Right lobe of liver (tissue), 6 donors: ENCODE measurements at regions not wholly inside any gene's neighbourhood (a gene's known extent, or its start where the extent isn't known, plus 50 kb on each side); places are given as distances from the start of the nearest gene placed in this dataset.

Source experiments
- ATAC-seq, 4 donors: fragments of 200-7000 bp; cut with Tn5 transposase; one replicate each; pipeline ENCODE4 v1.9.1; 2020; ENCODE audit warnings: mild to moderate bottlenecking in 4 of 4, moderate library complexity in 4 of 4
- DNase-seq, 3 donors: peaks; one replicate each; pipeline ENCODE4 v3.0.0-alpha.2; 2020
- H3K27ac ChIP-seq, 3 donors: fragments of 200-600 bp; one replicate each; pipeline ENCODE4 v1.8.0; 2022
- H3K27me3 ChIP-seq, 2 donors: fragments of 200-600 bp; one replicate each; pipeline ENCODE4 v1.8.0; 2022
- H3K36me3 ChIP-seq, 4 donors: fragments of 200-600 bp; sonication (generic) in 1 of 4; one replicate each; pipeline versions ENCODE4 v1.5.1 to v1.8.0; 2017 to 2022; ENCODE audit warnings: control low read depth in 1 of 4
- H3K4me1 ChIP-seq, 4 donors: fragments of 200-600 bp; sonication (generic) in 1 of 4; one replicate each; pipeline versions ENCODE4 v1.5.1 to v1.8.0; 2017 to 2022; ENCODE audit warnings: control low read depth in 1 of 4
- H3K4me3 ChIP-seq, 3 donors: fragments of 200-600 bp; one replicate each; pipeline ENCODE4 v1.8.0; 2022
- H3K9me3 ChIP-seq, 4 donors: fragments of 200-600 bp; sonication (generic) in 1 of 4; one replicate each; pipeline versions ENCODE4 v1.5.1 to v1.8.0; 2017 to 2022; ENCODE audit warnings: control low read depth in 1 of 4
- POLR2A ChIP-seq: fragments of 450-650 bp; IDR thresholded peaks from one replicate; pipeline ENCODE4 v1.6.1; 2017; ENCODE audit warnings: antibody characterized with exemption, mild to moderate bottlenecking
- WGBS: methylation state at CpG from one replicate; pipeline ENCODE4 v1.1.6; 2018; ENCODE audit warnings: low coverage, low lambda C conversion rate; ENCODE audit not compliant: insufficient coverage; ENCODE audit errors: missing lambda C conversion rate; 5-methylcytosine and 5-hydroxymethylcytosine counted together
- intact Hi-C, 2 donors: fragments of 100-400 bp; cut with DNase I; formaldehyde crosslinking; loops; one replicate each; pipeline versions ENCODE4 v1.11.2 to v1.14.1; 2022
- TF ChIP-seq, protein P1 (sequence below), 4 donors: fragments of 200-600 bp in 3 of 4; fragments of 450-650 bp in 1 of 4; IDR thresholded peaks; one replicate each; pipeline versions ENCODE4 v1.5.1 to v1.8.0; 2016 to 2022; ENCODE audit warnings: antibody characterized with exemption in 4 of 4, mild to moderate bottlenecking in 2 of 4
- donor health status: DM: no; HTN: yes; CAD: no.
- donor health status: DM: no; HTN: no; CAD: no.
- donor health status: DM: no; HTN: no; CAD: no.
- donor health status: DM: no; HTN: yes; CAD: no.
- donor health status: DM: no; HTN: yes; CAD: no.

- TF ChIP-seq, protein P1, sequence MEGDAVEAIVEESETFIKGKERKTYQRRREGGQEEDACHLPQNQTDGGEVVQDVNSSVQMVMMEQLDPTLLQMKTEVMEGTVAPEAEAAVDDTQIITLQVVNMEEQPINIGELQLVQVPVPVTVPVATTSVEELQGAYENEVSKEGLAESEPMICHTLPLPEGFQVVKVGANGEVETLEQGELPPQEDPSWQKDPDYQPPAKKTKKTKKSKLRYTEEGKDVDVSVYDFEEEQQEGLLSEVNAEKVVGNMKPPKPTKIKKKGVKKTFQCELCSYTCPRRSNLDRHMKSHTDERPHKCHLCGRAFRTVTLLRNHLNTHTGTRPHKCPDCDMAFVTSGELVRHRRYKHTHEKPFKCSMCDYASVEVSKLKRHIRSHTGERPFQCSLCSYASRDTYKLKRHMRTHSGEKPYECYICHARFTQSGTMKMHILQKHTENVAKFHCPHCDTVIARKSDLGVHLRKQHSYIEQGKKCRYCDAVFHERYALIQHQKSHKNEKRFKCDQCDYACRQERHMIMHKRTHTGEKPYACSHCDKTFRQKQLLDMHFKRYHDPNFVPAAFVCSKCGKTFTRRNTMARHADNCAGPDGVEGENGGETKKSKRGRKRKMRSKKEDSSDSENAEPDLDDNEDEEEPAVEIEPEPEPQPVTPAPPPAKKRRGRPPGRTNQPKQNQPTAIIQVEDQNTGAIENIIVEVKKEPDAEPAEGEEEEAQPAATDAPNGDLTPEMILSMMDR (IDR thresholded peaks at IDR 0.05) = no peak
- no peak for TF ChIP-seq POLR2A
- ATAC-seq (no peak), DNase-seq (no peak)
- intact Hi-C loops = no loop called here
- Histone ChIP-seq H3K4me3 (no peak overlapping the region), H3K9me3 (no peaks in the 10 kb centered on the region), H3K27me3 (no peaks in the 10 kb centered on the region), H3K36me3 (no peaks in the 10 kb centered on the region), H3K27ac (no peak overlapping the region), H3K4me1 (no peaks in the 10 kb centered on the region)
- WGBS = 35% methylated on average over 3 of the region's 3 CpGs
Measured at GRCh38 chr20:52757411-52757810, 214.7 kb upstream of the TSHZ2 start.

GRCh38 chr20:52755744-52756143 lies 216.4 kb upstream of the TSHZ2 start:
- ATAC-seq (no peak), DNase-seq (no peak)
- intact Hi-C loops = no loop called here
- Histone ChIP-seq H3K9me3 (no peaks in the 10 kb centered on the region), H3K36me3 (no peaks in the 10 kb centered on the region), H3K4me1 (no peaks in the 10 kb centered on the region), H3K27me3 (no peaks in the 10 kb centered on the region), H3K27ac (no peak overlapping the region), H3K4me3 (no peak overlapping the region)
- no peak for TF ChIP-seq POLR2A
- TF ChIP-seq, protein P1 (IDR thresholded peaks at IDR 0.05) = no peak
- WGBS = 48% methylated on average over 1 of the region's 1 CpG

DNA sequence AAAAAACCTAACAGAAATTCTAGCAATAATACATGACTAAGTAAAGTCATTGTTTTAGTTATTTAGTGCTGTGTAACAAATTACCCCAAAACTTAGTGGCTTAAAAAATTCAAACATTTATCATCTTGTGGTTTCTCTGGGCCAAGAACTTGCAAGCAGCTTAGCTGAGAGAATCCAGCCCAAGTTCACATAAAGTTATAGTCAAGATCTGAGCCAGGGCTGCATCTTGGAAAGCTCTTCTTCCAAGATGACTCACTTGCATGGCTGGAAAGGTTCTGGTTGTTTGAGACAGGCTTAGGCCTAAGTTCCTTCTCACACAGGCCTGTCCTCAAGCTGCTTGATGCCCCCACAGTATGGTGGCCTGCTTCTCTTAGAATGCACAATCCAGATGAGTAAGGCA lies 217.8 kb upstream of the TSHZ2 start:
- no peak for TF ChIP-seq POLR2A
- TF ChIP-seq, protein P1 (IDR thresholded peaks at IDR 0.05) = no peak
- H3K9me3 ChIP-seq = no peaks in the 10 kb centered on the region
- no peaks in the 10 kb centered on the region for H3K27me3 ChIP-seq
- no peak for DNase-seq
- intact Hi-C loops = no loop called here
- H3K36me3 ChIP-seq = no peaks in the 10 kb centered on the region
- no peak for ATAC-seq
- H3K27ac ChIP-seq = no peak overlapping the region
- H3K4me1 ChIP-seq = no peaks in the 10 kb centered on the region
- no peak overlapping the region for H3K4me3 ChIP-seq

DNA sequence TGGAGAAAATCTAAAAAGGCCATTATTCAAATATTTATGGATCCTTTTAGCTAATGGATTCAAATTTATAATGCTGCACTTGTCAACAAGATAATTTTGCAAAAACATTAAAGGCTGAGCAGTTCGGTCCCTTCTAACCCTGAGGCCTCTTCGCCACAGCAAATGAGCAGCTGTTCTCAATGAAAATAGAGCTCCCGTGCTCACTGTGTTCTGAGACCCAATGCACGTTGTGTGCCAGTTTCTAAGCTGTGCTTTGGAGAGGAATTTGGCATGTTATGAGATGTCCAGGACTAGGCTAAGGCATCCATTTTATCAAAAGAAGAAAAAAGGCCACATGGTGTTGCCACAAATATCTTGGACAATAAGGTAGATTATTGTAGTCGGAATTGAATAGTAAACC lies 220.1 kb upstream of the TSHZ2 start:
- H3K9me3 ChIP-seq = no peaks in the 10 kb centered on the region
- H3K4me1 ChIP-seq = no peaks in the 10 kb centered on the region
- no peaks in the 10 kb centered on the region for H3K27me3 ChIP-seq
- intact Hi-C loops = no loop called here
- 80% methylated on average over 5 of the region's 5 CpGs for WGBS
- H3K36me3 ChIP-seq = no peaks in the 10 kb centered on the region
- ATAC-seq (no peak), DNase-seq (no peak)
- H3K4me3 ChIP-seq = no peak overlapping the region
- TF ChIP-seq, protein P1 (IDR thresholded peaks at IDR 0.05) = no peak
- no peak for TF ChIP-seq POLR2A
- H3K27ac ChIP-seq = no peak overlapping the region

DNA sequence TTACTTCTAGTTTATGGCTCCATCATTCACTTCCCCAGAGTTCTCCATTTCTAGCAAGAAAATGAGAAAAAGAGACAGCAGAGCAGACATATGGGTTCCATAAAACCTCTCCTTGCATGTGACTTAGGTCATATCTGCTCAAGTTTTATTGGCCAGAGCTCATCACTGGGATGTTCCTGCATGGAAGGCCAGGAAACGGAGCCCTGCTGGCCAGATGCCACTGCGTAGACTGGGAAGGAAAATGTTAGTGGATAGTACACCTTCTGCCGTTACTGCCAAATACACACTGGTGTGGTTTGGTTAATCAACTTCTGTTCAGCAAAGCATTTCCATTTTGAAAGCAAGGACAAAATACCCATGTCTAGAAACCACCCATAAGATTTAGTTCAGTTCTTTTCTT lies 220.6 kb upstream of the TSHZ2 start:
- Histone ChIP-seq H3K4me3 (no peak overlapping the region), H3K4me1 (no peaks in the 10 kb centered on the region), H3K9me3 (no peaks in the 10 kb centered on the region), H3K36me3 (no peaks in the 10 kb centered on the region), H3K27ac (no peak overlapping the region), H3K27me3 (no peaks in the 10 kb centered on the region)
- intact Hi-C loops = no loop called here
- 57% methylated on average over 1 of the region's 3 CpGs for WGBS
- ATAC-seq (no peak), DNase-seq (no peak)
- TF ChIP-seq, protein P1 (IDR thresholded peaks at IDR 0.05) = no peak
- TF ChIP-seq POLR2A = no peak
